ENCODE measurements at regions not wholly inside any gene's neighbourhood (a gene's known extent, or its start where the extent isn't known, plus 50 kb on each side); places are given as distances from the start of the nearest gene placed in this dataset.

DNA sequence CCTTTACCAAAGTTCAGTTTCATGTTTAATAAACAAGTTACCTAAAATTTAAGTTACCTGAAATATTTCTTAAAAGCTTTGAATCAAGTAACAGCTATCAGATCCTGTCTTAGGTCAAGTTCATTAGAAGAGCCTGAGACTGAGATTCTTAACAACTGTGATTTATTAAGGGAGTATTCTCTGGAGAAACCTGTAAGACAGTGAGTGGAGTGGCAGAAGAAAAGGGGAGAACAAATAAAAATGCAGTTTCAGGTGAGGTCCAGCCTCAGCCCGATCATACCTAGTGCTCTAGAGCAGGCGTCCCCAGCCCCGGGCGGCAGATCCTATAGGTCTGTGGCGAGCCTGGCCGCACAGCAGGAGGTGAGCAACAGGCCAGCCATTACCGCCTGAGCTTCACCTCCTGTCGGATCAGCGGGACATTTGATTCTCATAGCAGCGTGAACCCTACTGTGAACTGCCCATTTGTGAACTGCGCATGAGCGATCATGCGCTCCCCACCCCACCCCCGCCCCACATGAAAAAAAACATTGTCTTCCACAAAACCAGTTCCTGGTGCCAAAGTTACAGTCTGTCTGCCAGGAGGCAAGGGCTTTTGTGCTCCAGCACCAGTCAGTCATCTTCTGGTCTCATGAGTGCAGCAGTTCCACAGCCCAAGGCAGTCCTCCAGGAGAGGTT, 59.2 kb upstream of the ADGRB3 start:
- TF ChIP-seq, protein P1, sequence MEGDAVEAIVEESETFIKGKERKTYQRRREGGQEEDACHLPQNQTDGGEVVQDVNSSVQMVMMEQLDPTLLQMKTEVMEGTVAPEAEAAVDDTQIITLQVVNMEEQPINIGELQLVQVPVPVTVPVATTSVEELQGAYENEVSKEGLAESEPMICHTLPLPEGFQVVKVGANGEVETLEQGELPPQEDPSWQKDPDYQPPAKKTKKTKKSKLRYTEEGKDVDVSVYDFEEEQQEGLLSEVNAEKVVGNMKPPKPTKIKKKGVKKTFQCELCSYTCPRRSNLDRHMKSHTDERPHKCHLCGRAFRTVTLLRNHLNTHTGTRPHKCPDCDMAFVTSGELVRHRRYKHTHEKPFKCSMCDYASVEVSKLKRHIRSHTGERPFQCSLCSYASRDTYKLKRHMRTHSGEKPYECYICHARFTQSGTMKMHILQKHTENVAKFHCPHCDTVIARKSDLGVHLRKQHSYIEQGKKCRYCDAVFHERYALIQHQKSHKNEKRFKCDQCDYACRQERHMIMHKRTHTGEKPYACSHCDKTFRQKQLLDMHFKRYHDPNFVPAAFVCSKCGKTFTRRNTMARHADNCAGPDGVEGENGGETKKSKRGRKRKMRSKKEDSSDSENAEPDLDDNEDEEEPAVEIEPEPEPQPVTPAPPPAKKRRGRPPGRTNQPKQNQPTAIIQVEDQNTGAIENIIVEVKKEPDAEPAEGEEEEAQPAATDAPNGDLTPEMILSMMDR (IDR thresholded peaks at IDR 0.05) = no peak

DNA sequence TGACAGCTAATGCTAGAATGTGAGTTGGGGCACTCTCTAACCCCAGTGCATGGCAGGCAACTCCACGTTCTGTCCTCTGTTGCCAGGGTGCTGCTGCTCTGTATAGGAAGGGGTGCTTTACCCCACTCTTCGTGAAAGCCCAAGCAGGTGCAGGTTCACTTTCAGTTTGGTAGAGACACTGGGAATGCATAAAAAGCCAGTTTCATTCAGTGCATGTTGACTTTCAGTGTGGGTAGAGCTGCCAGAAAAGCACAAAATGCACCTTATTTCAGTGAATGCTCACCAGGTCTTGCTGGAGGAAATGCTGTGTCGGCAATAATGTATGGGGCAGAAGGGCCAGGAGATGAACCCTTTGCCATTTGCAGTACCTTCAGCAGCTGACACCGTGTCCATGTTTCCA, 62.1 kb upstream of the ADGRB3 start:
- TF ChIP-seq, protein P1 (IDR thresholded peaks at IDR 0.05) = no peak

DNA sequence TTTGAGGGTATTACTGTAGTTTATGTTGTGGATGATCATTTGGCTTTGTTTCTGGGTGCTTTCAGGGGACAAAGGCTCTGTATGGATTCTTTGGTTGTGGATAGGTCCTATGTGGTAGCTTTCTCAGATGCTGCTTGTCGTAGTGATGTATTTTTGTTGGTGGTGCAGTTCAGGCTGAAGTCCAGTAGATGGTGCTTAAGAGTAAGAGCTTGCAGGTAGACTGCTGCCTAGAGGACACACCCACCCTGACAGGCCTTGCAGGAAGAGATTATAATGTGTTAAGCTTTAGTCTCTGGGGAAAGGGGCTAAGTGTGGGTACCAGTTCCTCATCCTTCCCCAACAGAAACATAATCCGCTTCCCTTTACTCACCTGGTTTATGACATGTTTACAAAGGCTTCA, 62.6 kb upstream of the ADGRB3 start:
- TF ChIP-seq, protein P1 (IDR thresholded peaks at IDR 0.05) = peak; percentile 58

DNA sequence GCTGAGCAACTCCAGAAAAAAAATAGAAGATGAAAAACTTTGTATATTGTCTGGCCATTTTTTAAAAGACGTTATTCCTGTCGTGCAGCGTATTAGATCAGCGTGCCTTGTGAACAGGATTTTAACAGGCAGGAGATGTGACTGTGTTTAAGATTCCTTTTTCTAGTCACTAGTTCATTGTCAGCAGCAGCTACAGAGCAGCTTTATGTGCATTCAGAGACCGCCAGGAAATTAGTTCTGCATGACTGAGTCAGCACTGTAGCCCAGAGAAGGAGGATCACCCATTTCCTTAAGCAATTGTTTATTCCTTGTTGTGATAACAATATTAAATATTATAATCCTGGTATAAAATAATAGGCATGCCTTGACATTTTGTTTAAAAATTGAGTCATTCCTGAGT, 75.4 kb upstream of the ADGRB3 start:
- TF ChIP-seq, protein P1 (IDR thresholded peaks at IDR 0.05) = no peak

DNA sequence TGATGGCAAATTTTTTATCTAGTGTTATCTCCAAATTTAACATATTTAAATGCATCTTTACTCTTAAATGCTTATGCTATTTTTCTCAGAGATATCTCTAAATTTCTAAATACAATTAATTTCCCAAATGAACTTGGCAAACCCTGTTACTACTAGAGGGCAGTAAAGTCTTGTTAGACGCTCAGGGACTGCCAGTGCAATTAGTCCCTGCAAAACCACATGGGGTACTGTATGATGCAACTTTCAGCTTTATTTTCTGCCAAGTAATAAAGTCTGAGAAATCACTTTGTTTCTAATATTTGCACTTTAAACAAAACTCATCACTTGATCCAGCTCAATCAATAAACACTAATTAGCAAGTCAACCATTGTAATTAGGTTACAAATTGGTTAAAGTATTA, 76.0 kb upstream of the ADGRB3 start:
- TF ChIP-seq, protein P1 (IDR thresholded peaks at IDR 0.05) = peak; percentile 22; the same call in 1 of the 2 replicates

DNA sequence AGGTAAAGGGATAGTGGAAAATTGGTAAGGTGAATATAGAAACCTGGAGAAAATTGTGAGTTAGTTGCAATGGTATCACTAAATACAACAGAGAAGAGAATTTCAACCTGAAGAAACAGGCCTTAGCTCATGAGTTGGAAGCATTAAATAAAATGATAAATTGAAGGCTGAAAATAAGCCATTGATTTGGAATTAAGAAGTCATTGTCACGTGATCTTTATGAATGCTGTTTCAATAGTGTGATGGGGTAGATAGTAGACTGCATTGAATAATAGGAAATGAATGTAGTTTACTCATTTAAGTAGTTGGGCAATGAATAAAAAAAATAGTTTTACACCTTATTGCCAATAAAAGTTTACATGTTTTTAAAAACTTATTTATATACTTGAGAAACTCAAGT, 88.5 kb upstream of the ADGRB3 start:
- TF ChIP-seq, protein P1 (IDR thresholded peaks at IDR 0.05) = no peak

DNA sequence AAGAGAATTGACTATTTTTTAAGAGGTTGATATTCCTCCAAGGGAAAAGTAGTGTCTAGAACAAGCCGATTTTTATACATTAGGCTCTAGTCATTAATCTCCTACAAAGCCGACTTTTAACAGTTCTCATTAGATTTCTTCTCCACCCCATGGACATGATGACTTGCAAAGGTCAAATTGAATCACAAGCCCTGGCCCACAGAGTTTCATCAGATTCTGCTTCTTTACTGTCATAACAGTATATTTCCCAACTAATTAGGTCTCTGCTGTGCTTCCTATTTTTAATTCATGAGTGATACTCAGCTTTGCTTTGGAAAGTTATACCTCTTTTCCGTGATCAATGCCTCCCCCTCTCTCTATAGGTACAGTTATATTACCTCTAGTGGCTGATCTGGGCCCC, 90.6 kb upstream of the ADGRB3 start:
- TF ChIP-seq, protein P1 (IDR thresholded peaks at IDR 0.05) = no peak

DNA sequence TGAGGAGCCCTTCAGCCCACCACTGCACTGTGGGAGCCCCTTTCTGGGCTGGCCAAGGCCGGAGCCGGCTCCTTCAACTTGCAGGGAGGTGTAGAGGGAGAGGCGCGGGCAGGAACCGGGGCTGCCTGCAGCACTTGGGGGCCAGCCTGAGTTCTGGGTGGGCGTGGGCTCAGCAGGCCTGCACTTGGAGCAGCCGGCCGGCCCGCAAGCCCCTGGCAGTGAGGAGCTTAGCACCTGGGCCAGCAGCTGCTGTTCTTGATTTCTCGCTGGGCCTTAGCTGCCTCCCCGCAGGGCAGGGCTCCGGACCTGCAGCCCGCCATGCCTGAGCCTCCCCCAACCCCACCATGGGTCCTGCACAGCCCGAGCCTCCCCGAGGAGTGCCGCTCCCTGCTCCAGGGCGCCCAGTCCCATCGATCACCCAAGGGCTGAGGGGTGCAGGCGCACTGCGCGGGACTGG, 101.7 kb upstream of the ADGRB3 start:
- TF ChIP-seq, protein P1 (IDR thresholded peaks at IDR 0.05) = no peak

Measured in LNCAP (cell line).